HepG2 (cell line): ENCODE measurements at regions not wholly inside any gene's neighbourhood (a gene's known extent, or its start where the extent isn't known, plus 50 kb on each side); places are given as distances from the start of the nearest gene placed in this dataset.

ENCODE experiments used
- ATAC-seq: fragments of 200-7000 bp; cut with Tn5 transposase; 3 replicates; pipeline ENCODE4 v1.9.1; 2020; ENCODE audit warnings: mild to moderate bottlenecking, moderate library complexity
- BruUV-seq: library from RNA; stranded (reverse); fragments of 400-500 nt; replicated peaks from 2 replicates; lab custom pipeline; 2021; lab: Mats Ljungman, UMichigan
- CTCF ChIA-PET: fragments of 300-600 bp; formaldehyde crosslinking; extraction: SDS; loops from one replicate; lab custom pipeline; 2021; ENCODE audit warnings: low total read pairs, inconsistent platforms, low intra/inter-chr PET ratio; lab: Yijun Ruan, JAX
- POLR2A ChIA-PET: fragments of 350-600 bp; sonication (Branson Sonifier 250); formaldehyde crosslinking; loops from one replicate; lab custom pipeline; 2020; ENCODE audit warnings: antibody characterized with exemption, inconsistent platforms; lab: Yijun Ruan, JAX
- DNase-seq: peaks from one replicate; pipeline ENCODE4 v3.0.0-alpha.2; 2015; ENCODE audit warnings: low spot score
- FAIRE-seq: peaks from 3 replicates; lab custom pipeline; 2011; peaks lifted over from hg19 to GRCh38; lab: Jason Lieb, UNC
- H2AFZ ChIP-seq: one replicate; pipeline ENCODE4 v1.6.1; 2011; ENCODE audit warnings: low read length, inconsistent platforms
- H3K27ac ChIP-seq: fragments of 300-600 bp; 3 replicates; pipeline ENCODE4 v1.8.0; 2011; ENCODE audit warnings: mixed run types, mild to moderate bottlenecking, mixed read lengths, low read length, inconsistent platforms; ENCODE audit not compliant: insufficient read depth; ENCODE audit errors: extremely low read length
- H3K27me3 ChIP-seq, 2 experiments: fragments of 200-600 bp in 1 of 2; 2 replicates in 1 of 2; 3 replicates in 1 of 2; pipeline versions ENCODE4 v1.6.0 to v1.8.0; 2011; ENCODE audit warnings: low read length in 2 of 2, mild to moderate bottlenecking in 2 of 2, moderate library complexity in 2 of 2, inconsistent platforms in 1 of 2; ENCODE audit not compliant: insufficient read depth in 2 of 2, control insufficient read depth in 1 of 2
- H3K36me3 ChIP-seq, 2 experiments: fragments of 200-600 bp in 1 of 2; replicated peaks in 1 of 2; 2 replicates in 1 of 2; 3 replicates in 1 of 2; pipeline versions ENCODE4 v1.5.1 to v1.8.0; 2011; ENCODE audit warnings: low read length in 2 of 2, inconsistent platforms in 1 of 2; ENCODE audit not compliant: insufficient read depth in 2 of 2, control insufficient read depth in 1 of 2
- H3K4me1 ChIP-seq: 2 replicates; pipeline ENCODE4 v1.5.1; 2012; ENCODE audit warnings: low read length, inconsistent platforms; ENCODE audit not compliant: insufficient read depth
- H3K4me2 ChIP-seq: 2 replicates; pipeline ENCODE4 v1.6.0; 2011; ENCODE audit warnings: low read depth, low read length, inconsistent platforms
- H3K4me3 ChIP-seq, 3 experiments: fragments of 200-600 bp in 1 of 3; sonication (generic), shearing (Covaris generic) in 1 of 3; replicated peaks in 1 of 3; 2 replicates each; pipeline ENCODE4 v1.5.1; 2011 to 2016; ENCODE audit warnings: low read length in 3 of 3, inconsistent platforms in 2 of 3, low read depth in 2 of 3, mild to moderate bottlenecking in 2 of 3, control low read depth in 1 of 3, mixed read lengths in 1 of 3; ENCODE audit not compliant: insufficient read depth in 1 of 3
- H3K79me2 ChIP-seq: one replicate; pipeline ENCODE4 v1.6.1; 2011; ENCODE audit warnings: low read length, inconsistent platforms; ENCODE audit not compliant: insufficient read depth
- H3K9ac ChIP-seq: 2 replicates; pipeline ENCODE4 v1.6.0; 2011; ENCODE audit warnings: mild to moderate bottlenecking, low read depth, low read length, inconsistent platforms; ENCODE audit not compliant: insufficient read depth
- H3K9me3 ChIP-seq: 2 replicates; pipeline ENCODE4 v1.5.1; 2012; ENCODE audit warnings: mild to moderate bottlenecking, low read length
- H4K20me1 ChIP-seq: 2 replicates; pipeline ENCODE4 v1.6.0; 2011; ENCODE audit warnings: inconsistent platforms, mild to moderate bottlenecking, low read length, moderate library complexity; ENCODE audit not compliant: insufficient read depth
- ATRX ChIP-seq: sonication (generic); formaldehyde crosslinking; IDR thresholded peaks from 2 replicates; pipeline ENCODE4 v1.4.0; 2020; ENCODE audit warnings: missing genetic modification reagents, borderline replicate concordance
- IKZF4 ChIP-seq: sonication (generic); formaldehyde crosslinking; IDR thresholded peaks from 2 replicates; pipeline ENCODE4 v1.5.1; 2020; ENCODE audit warnings: borderline replicate concordance, mild to moderate bottlenecking, low read depth, missing genetic modification reagents; ENCODE audit errors: not compliant biosample characterization
- JUND ChIP-seq: sonication (generic); formaldehyde crosslinking; IDR thresholded peaks from 2 replicates; pipeline ENCODE4 v1.8.0; 2022; ENCODE audit warnings: mild to moderate bottlenecking, missing genetic modification reagents
- MAFF ChIP-seq: IDR thresholded peaks from 2 replicates; pipeline ENCODE4 v1.6.1; 2011; ENCODE audit warnings: low read depth, low read length, improper control_type of control experiment
- NR0B2 ChIP-seq: sonication (generic); formaldehyde crosslinking; IDR thresholded peaks from 2 replicates; pipeline ENCODE4 v1.4.0; 2020; ENCODE audit warnings: mild to moderate bottlenecking, missing genetic modification reagents
- POGZ ChIP-seq: sonication (generic); formaldehyde crosslinking; IDR thresholded peaks from 2 replicates; pipeline ENCODE4 v1.4.0; 2020; ENCODE audit warnings: mild to moderate bottlenecking, missing genetic modification reagents
- ZBTB25 ChIP-seq: IDR thresholded peaks from 2 replicates; pipeline ENCODE4 v1.6.1; 2018; ENCODE audit warnings: missing genetic modification reagents
- WGBS: methylation state at CpG from one replicate; pipeline ENCODE4 v1.1.6; 2017; ENCODE audit warnings: low lambda C conversion rate; 5-methylcytosine and 5-hydroxymethylcytosine counted together
- in situ Hi-C: cut with HindIII; loops from 2 replicates; pipeline ENCODE4 v1.10.0; 2017; ENCODE audit warnings: low pct_unique_long_range_greater_than_20kb; ENCODE audit not compliant: extremely low pct_ligation_motif_present
- intact Hi-C: fragments of 100-400 bp; cut with micrococcal nuclease; formaldehyde crosslinking; loops from one replicate; pipeline ENCODE4 v1.10.0; 2022; ENCODE audit not compliant: unreplicated experiment
- TF ChIP-seq, protein P1 (sequence below): sonication (generic); formaldehyde crosslinking; IDR thresholded peaks from 2 replicates; pipeline ENCODE4 v1.5.0; 2020; ENCODE audit warnings: missing genetic modification reagents

DNA sequence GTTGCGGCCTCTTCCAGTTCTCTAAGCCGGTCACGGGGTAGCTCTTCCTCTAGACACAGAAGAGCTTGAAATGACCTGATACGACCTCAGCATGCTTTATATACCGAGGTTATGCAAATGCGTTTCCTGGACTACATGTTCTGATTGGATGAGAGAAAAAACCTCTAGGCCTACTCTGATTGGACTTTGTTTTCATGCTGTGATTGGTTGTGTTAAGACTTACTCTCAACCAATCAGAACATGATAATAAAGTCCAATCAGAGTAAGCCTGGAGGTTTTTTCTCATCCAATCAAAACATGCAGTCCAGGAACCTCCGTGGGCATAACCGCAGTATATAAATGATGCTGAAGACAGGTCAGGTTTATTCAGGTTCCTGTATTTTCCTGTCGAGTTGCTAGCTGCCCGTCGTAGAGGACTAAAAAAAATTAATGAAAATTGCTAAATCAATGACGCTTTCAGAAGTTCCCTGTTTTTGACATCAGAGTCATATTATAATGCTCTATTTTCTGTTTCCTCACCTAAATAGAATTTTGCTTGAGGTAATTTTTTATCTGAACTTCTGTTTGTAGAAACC lies 177.4 kb downstream of the POTEB3 start (continued):
- TF ChIP-seq ZBTB25 (CRISPR knock-in tag) (no peak), POGZ (CRISPR knock-in tag) (no peak), ATRX (no peak), MAFF (no peak)
- TF ChIP-seq, protein P1, sequence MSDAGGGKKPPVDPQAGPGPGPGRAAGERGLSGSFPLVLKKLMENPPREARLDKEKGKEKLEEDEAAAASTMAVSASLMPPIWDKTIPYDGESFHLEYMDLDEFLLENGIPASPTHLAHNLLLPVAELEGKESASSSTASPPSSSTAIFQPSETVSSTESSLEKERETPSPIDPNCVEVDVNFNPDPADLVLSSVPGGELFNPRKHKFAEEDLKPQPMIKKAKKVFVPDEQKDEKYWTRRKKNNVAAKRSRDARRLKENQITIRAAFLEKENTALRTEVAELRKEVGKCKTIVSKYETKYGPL (CRISPR knock-in tag): no peak
- TF ChIP-seq, all 625 proteins: peak for 0

DNA sequence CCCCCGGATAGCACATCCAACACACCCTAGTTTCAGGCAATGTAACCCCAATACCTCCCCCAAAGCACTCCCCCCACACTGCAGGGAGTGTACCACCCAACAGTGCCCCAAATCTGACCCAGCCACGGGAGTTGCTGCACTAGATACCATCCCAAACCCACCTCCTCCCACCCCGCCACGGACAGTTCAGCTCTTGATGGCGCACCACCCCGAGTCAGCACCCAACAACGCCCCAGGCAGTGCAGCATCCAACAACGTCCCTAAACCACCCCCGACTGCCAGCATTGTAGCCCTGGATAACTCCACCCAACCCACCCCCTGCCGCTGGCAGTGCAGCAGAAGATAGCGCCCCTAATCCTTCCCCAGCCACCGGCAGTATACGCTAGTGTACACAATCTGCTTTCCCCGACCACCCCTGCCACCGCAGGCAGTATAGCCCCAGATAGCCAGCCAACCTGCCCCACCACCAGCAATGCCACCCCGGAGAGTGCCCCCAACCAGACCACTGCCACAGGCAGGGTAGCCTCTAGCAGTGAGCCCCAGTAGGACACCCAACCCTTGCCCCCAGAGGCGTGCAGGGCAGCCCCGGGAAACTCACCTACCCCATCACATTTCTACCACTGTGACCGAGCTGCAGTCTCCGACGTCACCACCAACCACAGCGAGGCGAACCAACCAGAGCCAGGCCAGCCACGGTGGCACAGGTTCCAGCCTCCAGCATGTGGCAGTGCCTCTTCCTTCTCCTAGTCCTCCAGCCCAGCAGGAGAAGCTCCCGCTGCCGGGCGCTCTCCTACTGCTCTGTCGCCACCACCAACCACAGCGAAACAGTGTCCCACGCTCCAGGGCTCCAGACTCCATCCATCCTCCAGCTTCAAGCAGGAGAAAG lies 178.1 kb downstream of the POTEB3 start:
- no peak for ATAC-seq
- no peaks in the 10 kb centered on the region for H3K36me3 ChIP-seq
- no peaks in the 10 kb centered on the region for H4K20me1 ChIP-seq
- H3K27ac ChIP-seq: no peak overlapping the region
- no peak for TF ChIP-seq IKZF4 (CRISPR knock-in tag)
- no peak for TF ChIP-seq NR0B2 (CRISPR knock-in tag)
- no peak for TF ChIP-seq JUND (CRISPR knock-in tag)
- WGBS: 54% methylated on average over 26 of the region's 30 CpGs
- in situ Hi-C loops (no loop called here), intact Hi-C loops (no loop called here)
- no peak for FAIRE-seq
- no peaks in the 10 kb centered on the region for H3K9me3 ChIP-seq
- no peak for DNase-seq
- no peaks in the 10 kb centered on the region for H3K79me2 ChIP-seq
- H3K9ac ChIP-seq: no peak overlapping the region
- H3K4me3 ChIP-seq: no peak overlapping the region
- CTCF ChIA-PET: no interaction called here
- POLR2A ChIA-PET: no interaction called here
- H2AFZ ChIP-seq: no peak overlapping the region
- no peak overlapping the region for H3K4me2 ChIP-seq
- no TSS peak for BruUV-seq
- H3K27me3 ChIP-seq: 0 out of 5 replicates have a peak, but pooled peaks cover 0 to 3% of the 10 kb centered on the region in 2 experiments
- no peaks in the 10 kb centered on the region for H3K4me1 ChIP-seq
